Gastrocnemius medialis (tissue), 4 donors: ENCODE measurements at regions not wholly inside any gene's neighbourhood (a gene's known extent, or its start where the extent isn't known, plus 50 kb on each side); places are given as distances from the start of the nearest gene placed in this dataset.

Experiments used
- ATAC-seq, 2 donors: fragments of 150-250 bp; one replicate each; pipeline ENCODE4 v1.9.1; 2016
- DNase-seq, 2 donors: peaks; one replicate each; pipeline ENCODE4 v3.0.0-alpha.2; 2019
- H3K27ac ChIP-seq, 4 donors: fragments of 200-600 bp; sonication (generic); 1 replicate in 1 of 4; 2 replicates in 3 of 4; pipeline ENCODE4 v1.5.1; 2016 to 2018; ENCODE audit warnings: mild to moderate bottlenecking in 2 of 4, moderate library complexity in 1 of 4
- H3K27me3 ChIP-seq, 3 donors: fragments of 200-600 bp; sonication (generic) in 2 of 3; 1 replicate in 1 of 3; 2 replicates in 2 of 3; pipeline versions ENCODE4 v1.5.1 to v1.6.0; 2016 to 2019; ENCODE audit warnings: mild to moderate bottlenecking in 1 of 3, moderate library complexity in 1 of 3
- H3K36me3 ChIP-seq, 2 donors: fragments of 200-600 bp; sonication (generic) in 1 of 2; one replicate each; pipeline ENCODE4 v1.5.1; 2017 to 2018
- H3K4me1 ChIP-seq, 2 donors: fragments of 200-600 bp; sonication (generic) in 1 of 2; one replicate each; pipeline ENCODE4 v1.5.1; 2016 to 2017; ENCODE audit warnings: mild to moderate bottlenecking in 2 of 2
- H3K4me3 ChIP-seq, 4 donors: fragments of 200-600 bp; sonication (generic) in 3 of 4; 1 replicate in 1 of 4; 2 replicates in 3 of 4; pipeline ENCODE4 v1.5.1; 2016 to 2019; ENCODE audit warnings: mild to moderate bottlenecking in 2 of 4
- H3K9me3 ChIP-seq, 3 donors: fragments of 200-600 bp; sonication (generic) in 2 of 3; 1 replicate in 1 of 3; 2 replicates in 2 of 3; pipeline ENCODE4 v1.5.1; 2016 to 2019
- CTCF ChIP-seq, 5 experiments: fragments of 450-650 bp in 3 of 5; fragments of 200-600 bp in 2 of 5; sonication (generic) in 2 of 5; IDR thresholded peaks in 4 of 5; conservative IDR thresholded peaks in 1 of 5; 1 replicate in 4 of 5; 2 replicates in 1 of 5; pipeline ENCODE4 v1.5.1; 2016 to 2019; ENCODE audit warnings: antibody characterized with exemption in 5 of 5, mild to moderate bottlenecking in 3 of 5, moderate library complexity in 3 of 5
- POLR2A ChIP-seq, 2 donors: fragments of 450-650 bp; IDR thresholded peaks; one replicate each; pipeline ENCODE4 v1.6.1; 2017; ENCODE audit warnings: antibody characterized with exemption in 2 of 2, mild to moderate bottlenecking in 2 of 2, moderate library complexity in 2 of 2
- in situ Hi-C, 4 donors: fragments of 200-750 bp; cut with MboI; loops; one replicate each; pipeline versions ENCODE4 v1.15.0 to v1.8.0; 2017; ENCODE audit warnings: low sequenced_read_pairs in 4 of 4
- intact Hi-C: fragments of 100-400 bp; cut with DNase I; formaldehyde crosslinking; loops from one replicate; pipeline ENCODE4 v1.15.1; 2023; ENCODE audit warnings: low total_unique reads

- Histone ChIP-seq H3K27ac (no peak overlapping the region), H3K4me3 (no peak overlapping the region), H3K9me3 (no peaks in the 10 kb centered on the region), H3K27me3 (peaks cover 0 to 3% (median 2%) of the 10 kb centered on the region in 3 donors), H3K4me1 (no peaks in the 10 kb centered on the region), H3K36me3 (no peaks in the 10 kb centered on the region)
- in situ Hi-C loops = loop anchor here in 1 of 4 donors (25.0 kb wide), 1 partner anchor 111 kb away; no protein-coding TSS in a partner anchor
- intact Hi-C loops = no loop called here
- DNase-seq (no peak), ATAC-seq (no peak)
- TF ChIP-seq CTCF (IDR thresholded peaks at IDR 0.05 in 4 of 5, conservative IDR thresholded peaks at IDR 0.05 in 1 of 5) (no peak), POLR2A (IDR thresholded peaks at IDR 0.05) (no peak)
These were observed 120.4 kb upstream of the ST8SIA2 start for GRCh38 chr15:92273286-92273685.

- Histone ChIP-seq H3K27me3 (peaks cover 0 to 3% (median 2%) of the 10 kb centered on the region in 3 donors), H3K4me3 (no peak overlapping the region), H3K27ac (no peak overlapping the region), H3K9me3 (no peaks in the 10 kb centered on the region), H3K4me1 (no peaks in the 10 kb centered on the region), H3K36me3 (no peaks in the 10 kb centered on the region)
- no peak for ATAC-seq
- no peak for DNase-seq
- intact Hi-C loops = no loop called here
- in situ Hi-C loops = loop anchor here in 1 of 4 donors (25.0 kb wide), 1 partner anchor 111 kb away; no protein-coding TSS in a partner anchor
- TF ChIP-seq CTCF (IDR thresholded peaks at IDR 0.05 in 4 of 5, conservative IDR thresholded peaks at IDR 0.05 in 1 of 5) (no peak), POLR2A (IDR thresholded peaks at IDR 0.05) (no peak)
These were observed 120.0 kb upstream of the ST8SIA2 start for GRCh38 chr15:92273723-92274122.

GRCh38 chr15:92277776-92278175 lies 115.9 kb upstream of the ST8SIA2 start:
- TF ChIP-seq CTCF (IDR thresholded peaks at IDR 0.05 in 4 of 5, conservative IDR thresholded peaks at IDR 0.05 in 1 of 5) = peak in 1 of 5 experiments; percentile 19
- TF ChIP-seq POLR2A (IDR thresholded peaks at IDR 0.05) = no peak
- Histone ChIP-seq H3K27ac (no peak overlapping the region), H3K4me3 (no peak overlapping the region), H3K4me1 (no peaks in the 10 kb centered on the region), H3K9me3 (no peaks in the 10 kb centered on the region), H3K27me3 (no peaks in the 10 kb centered on the region), H3K36me3 (no peaks in the 10 kb centered on the region)
- ATAC-seq (no peak), DNase-seq (no peak)
- in situ Hi-C loops (no loop called here), intact Hi-C loops (no loop called here)

GRCh38 chr15:92283813-92284212 lies 109.9 kb upstream of the ST8SIA2 start:
- Histone ChIP-seq H3K4me3 (no peak overlapping the region), H3K27ac (no peak overlapping the region), H3K4me1 (no peaks in the 10 kb centered on the region), H3K36me3 (no peaks in the 10 kb centered on the region), H3K27me3 (no peaks in the 10 kb centered on the region), H3K9me3 (no peaks in the 10 kb centered on the region)
- no peak for TF ChIP-seq CTCF (IDR thresholded peaks at IDR 0.05 in 4 of 5, conservative IDR thresholded peaks at IDR 0.05 in 1 of 5)
- TF ChIP-seq POLR2A (IDR thresholded peaks at IDR 0.05) = no peak
- DNase-seq (no peak), ATAC-seq (no peak)
- intact Hi-C loops (no loop called here), in situ Hi-C loops (loop anchor here in 1 of 4 donors (10.0 kb wide), 1 partner anchor 61 kb away; no protein-coding TSS in a partner anchor)

GRCh38 chr15:92288755-92289154 lies 104.9 kb upstream of the ST8SIA2 start:
- Histone ChIP-seq H3K9me3 (no peaks in the 10 kb centered on the region), H3K27ac (no peak overlapping the region), H3K4me1 (no peaks in the 10 kb centered on the region), H3K27me3 (peaks cover 0 to 5% (median 0%) of the 10 kb centered on the region in 3 donors), H3K4me3 (no peak overlapping the region), H3K36me3 (no peaks in the 10 kb centered on the region)
- no peak for ATAC-seq
- no peak for DNase-seq
- TF ChIP-seq POLR2A (IDR thresholded peaks at IDR 0.05) (no peak), CTCF (IDR thresholded peaks at IDR 0.05 in 4 of 5, conservative IDR thresholded peaks at IDR 0.05 in 1 of 5) (no peak)
- in situ Hi-C loops (loop anchor here in 1 of 4 donors (10.0 kb wide), 1 partner anchor 56 kb away; no protein-coding TSS in a partner anchor), intact Hi-C loops (no loop called here)
